HCT116 (cell line): ENCODE measurements at regions not wholly inside any gene's neighbourhood (a gene's known extent, or its start where the extent isn't known, plus 50 kb on each side); places are given as distances from the start of the nearest gene placed in this dataset.

Experiments
- CEBPB ChIP-seq: IDR thresholded peaks from 2 replicates; pipeline ENCODE4 v1.6.1; 2012; ENCODE audit warnings: low read depth
- EZH2 ChIP-seq: fragments of 200-600 bp; sonication (generic); IDR thresholded peaks from 2 replicates; pipeline ENCODE4 v1.6.1; 2017; ENCODE audit warnings: antibody characterized with exemption, mixed run types
- POLR2A ChIP-seq: IDR thresholded peaks from 2 replicates; pipeline ENCODE4 v1.7.0; 2011; ENCODE audit warnings: borderline replicate concordance; ENCODE audit not compliant: insufficient read depth, insufficient read length; ENCODE audit errors: extremely low read depth
- POLR2AphosphoS5 ChIP-seq: IDR thresholded peaks from 2 replicates; pipeline ENCODE4 v1.6.1; 2011; ENCODE audit warnings: mild to moderate bottlenecking, low read depth, low read length, moderate library complexity
- RAD21 ChIP-seq: IDR thresholded peaks from 2 replicates; pipeline ENCODE4 v1.6.1; 2012; ENCODE audit warnings: low read depth, mild to moderate bottlenecking
- SIN3A ChIP-seq: IDR thresholded peaks from 2 replicates; pipeline ENCODE4 v1.6.1; 2012; ENCODE audit warnings: low read depth
- YY1 ChIP-seq: IDR thresholded peaks from 2 replicates; pipeline ENCODE4 v1.6.1; 2011; ENCODE audit warnings: low read length, low read depth, moderate library complexity, mild to moderate bottlenecking; ENCODE audit not compliant: insufficient replicate concordance; ENCODE audit errors: extremely low read depth
- ZBTB33 ChIP-seq: IDR thresholded peaks from 2 replicates; pipeline ENCODE4 v1.6.1; 2011; ENCODE audit warnings: mild to moderate bottlenecking, low read length, moderate library complexity; ENCODE audit not compliant: insufficient replicate concordance; ENCODE audit errors: extremely low read depth
- ZFX ChIP-seq: fragments of 450-650 bp; IDR thresholded peaks from 2 replicates; pipeline ENCODE4 v1.6.1; 2017
- TF ChIP-seq, protein P1 (sequence below), 3 experiments: fragments of 200-600 bp in 1 of 3; sonication (generic) in 1 of 3; IDR thresholded peaks in 2 of 3; conservative IDR thresholded peaks in 1 of 3; 2 replicates each; pipeline ENCODE4 v1.5.1; 2012 to 2017; ENCODE audit warnings: low read depth in 2 of 3, low read length in 2 of 3, antibody characterized with exemption in 1 of 3, borderline replicate concordance in 1 of 3, control low read depth in 1 of 3, mild to moderate bottlenecking in 1 of 3, mixed read lengths in 1 of 3, mixed run types in 1 of 3, moderate library complexity in 1 of 3; ENCODE audit not compliant: insufficient read depth in 1 of 3

DNA sequence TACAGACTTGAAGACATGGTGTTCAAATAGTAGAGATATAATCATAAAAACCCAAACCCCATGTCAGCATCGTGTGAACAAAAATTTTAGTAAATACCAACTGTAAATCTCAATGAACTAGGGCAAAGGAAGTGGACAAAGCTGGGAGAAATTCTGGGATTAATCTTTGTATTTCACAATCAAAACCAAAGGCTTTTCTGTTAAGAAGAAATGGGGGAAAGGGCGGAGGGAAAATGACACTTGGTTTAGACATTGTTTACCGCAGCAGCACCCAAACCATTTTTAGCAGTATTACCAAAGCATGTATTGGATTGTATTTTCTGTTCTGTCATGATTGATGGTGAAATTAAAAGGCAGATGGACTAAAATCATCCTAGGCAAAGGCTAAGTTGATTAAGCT, 134.2 kb upstream of the PRSS3 start:
- TF ChIP-seq RAD21 (no peak), SIN3A (no peak), CEBPB (no peak), POLR2A (no peak), POLR2AphosphoS5 (no peak), YY1 (no peak), EZH2 (no peak), ZBTB33 (no peak), ZFX (no peak)
- TF ChIP-seq, protein P1, sequence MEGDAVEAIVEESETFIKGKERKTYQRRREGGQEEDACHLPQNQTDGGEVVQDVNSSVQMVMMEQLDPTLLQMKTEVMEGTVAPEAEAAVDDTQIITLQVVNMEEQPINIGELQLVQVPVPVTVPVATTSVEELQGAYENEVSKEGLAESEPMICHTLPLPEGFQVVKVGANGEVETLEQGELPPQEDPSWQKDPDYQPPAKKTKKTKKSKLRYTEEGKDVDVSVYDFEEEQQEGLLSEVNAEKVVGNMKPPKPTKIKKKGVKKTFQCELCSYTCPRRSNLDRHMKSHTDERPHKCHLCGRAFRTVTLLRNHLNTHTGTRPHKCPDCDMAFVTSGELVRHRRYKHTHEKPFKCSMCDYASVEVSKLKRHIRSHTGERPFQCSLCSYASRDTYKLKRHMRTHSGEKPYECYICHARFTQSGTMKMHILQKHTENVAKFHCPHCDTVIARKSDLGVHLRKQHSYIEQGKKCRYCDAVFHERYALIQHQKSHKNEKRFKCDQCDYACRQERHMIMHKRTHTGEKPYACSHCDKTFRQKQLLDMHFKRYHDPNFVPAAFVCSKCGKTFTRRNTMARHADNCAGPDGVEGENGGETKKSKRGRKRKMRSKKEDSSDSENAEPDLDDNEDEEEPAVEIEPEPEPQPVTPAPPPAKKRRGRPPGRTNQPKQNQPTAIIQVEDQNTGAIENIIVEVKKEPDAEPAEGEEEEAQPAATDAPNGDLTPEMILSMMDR (IDR thresholded peaks at IDR 0.05 in 2 of 3, conservative IDR thresholded peaks at IDR 0.05 in 1 of 3; ENCODE audit: borderline replicate concordance in 1 of 3, insufficient read depth in 1 of 3, low read depth in 2 of 3, low read length in 2 of 3), result no peak
